Stimulated activated CD4-positive, alpha-beta T cell treated with anti-CD3 and anti-CD28 coated beads, Interleukin-1b, Interleukin-23, amount 100 ng/mL, for 24 hours (primary cell): ENCODE measurements at regions not wholly inside any gene's neighbourhood (a gene's known extent, or its start where the extent isn't known, plus 50 kb on each side); places are given as distances from the start of the nearest gene placed in this dataset.
A peak's percentile ranks its signal among the peaks of the same experiment; 100 is the strongest.

Source experiments
- DNase-seq, 4 experiments: peaks; one replicate each; pipeline ENCODE4 v3.0.0-alpha.2; 2020; ENCODE audit warnings: low read depth in 4 of 4, low spot score in 1 of 4

GRCh38 chr7:112886208-112886607, 96.0 kb upstream of the TMEM168 start:
- no peak for DNase-seq

GRCh38 chr7:112882991-112883390, 92.8 kb upstream of the TMEM168 start:
- DNase-seq: no peak

- DNase-seq: no peak
Measured at GRCh38 chr7:112882511-112882910, 92.3 kb upstream of the TMEM168 start.

GRCh38 chr7:112882022-112882421, 91.8 kb upstream of the TMEM168 start:
- no peak for DNase-seq

- no peak for DNase-seq
Measured at GRCh38 chr7:112880818-112881418, 90.7 kb upstream of the TMEM168 start.

GRCh38 chr7:112877691-112878460, 87.7 kb upstream of the TMEM168 start:
- DNase-seq: no peak

GRCh38 chr7:112876877-112877276, 86.7 kb upstream of the TMEM168 start:
- no peak for DNase-seq

GRCh38 chr7:112874909-112875308, 84.7 kb upstream of the TMEM168 start:
- no peak for DNase-seq

- no peak for DNase-seq
Measured at GRCh38 chr7:112873831-112874553, 83.8 kb upstream of the TMEM168 start.

- DNase-seq: peak; percentile 23 to 37 (median 29)
Measured at GRCh38 chr7:112869111-112869774, 79.0 kb upstream of the TMEM168 start.

- DNase-seq: no peak
Measured at GRCh38 chr7:112868609-112869008, 78.4 kb upstream of the TMEM168 start.

GRCh38 chr7:112866424-112866823, 76.2 kb upstream of the TMEM168 start:
- no peak for DNase-seq

- no peak for DNase-seq
Measured at GRCh38 chr7:112864380-112864779, 74.2 kb upstream of the TMEM168 start.

GRCh38 chr7:112858838-112859237, 68.6 kb upstream of the TMEM168 start:
- no peak for DNase-seq

GRCh38 chr7:112855227-112855626, 65.0 kb upstream of the TMEM168 start:
- DNase-seq: no peak

GRCh38 chr7:112854169-112854568, 64.0 kb upstream of the TMEM168 start:
- DNase-seq: no peak

- DNase-seq: no peak
Measured at GRCh38 chr7:112853422-112853821, 63.2 kb upstream of the TMEM168 start.

GRCh38 chr7:112843151-112843550, 53.0 kb upstream of the TMEM168 start:
- DNase-seq: no peak
